Epithelial cell of proximal tubule (primary cell): ENCODE measurements at regions not wholly inside any gene's neighbourhood (a gene's known extent, or its start where the extent isn't known, plus 50 kb on each side); places are given as distances from the start of the nearest gene placed in this dataset.

Experiments used
- DNase-seq: peaks from one replicate; pipeline ENCODE4 v3.0.0-alpha.2; 2011; ENCODE audit warnings: low read depth
- H3K4me3 ChIP-seq: 2 replicates; pipeline ENCODE4 v1.5.1; 2011; ENCODE audit warnings: low read depth, mild to moderate bottlenecking, low read length
- TF ChIP-seq, protein P1 (sequence below): conservative IDR thresholded peaks from 2 replicates; pipeline ENCODE4 v1.5.1; 2012; ENCODE audit warnings: low read depth, mild to moderate bottlenecking, low read length

DNA sequence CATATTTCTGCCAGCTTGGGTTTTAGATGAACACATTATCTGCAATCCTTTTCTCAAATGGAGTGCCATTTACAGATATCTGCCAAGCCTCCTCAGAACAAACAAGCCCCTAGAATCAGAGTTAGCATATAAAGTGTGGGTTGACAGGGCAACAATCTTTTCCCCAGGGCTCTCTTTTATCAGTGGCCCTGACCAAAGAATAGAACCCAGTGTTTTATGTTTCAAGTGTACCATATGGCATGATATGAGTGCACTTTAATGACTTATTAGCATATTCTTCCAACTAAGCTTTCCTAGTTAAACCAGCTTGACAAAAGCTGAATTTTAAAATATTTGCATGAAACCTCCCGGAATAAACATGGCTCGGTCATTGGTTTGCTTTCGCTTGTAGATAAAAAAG is 57.3 kb downstream of the EVX1 start:
- TF ChIP-seq, protein P1, sequence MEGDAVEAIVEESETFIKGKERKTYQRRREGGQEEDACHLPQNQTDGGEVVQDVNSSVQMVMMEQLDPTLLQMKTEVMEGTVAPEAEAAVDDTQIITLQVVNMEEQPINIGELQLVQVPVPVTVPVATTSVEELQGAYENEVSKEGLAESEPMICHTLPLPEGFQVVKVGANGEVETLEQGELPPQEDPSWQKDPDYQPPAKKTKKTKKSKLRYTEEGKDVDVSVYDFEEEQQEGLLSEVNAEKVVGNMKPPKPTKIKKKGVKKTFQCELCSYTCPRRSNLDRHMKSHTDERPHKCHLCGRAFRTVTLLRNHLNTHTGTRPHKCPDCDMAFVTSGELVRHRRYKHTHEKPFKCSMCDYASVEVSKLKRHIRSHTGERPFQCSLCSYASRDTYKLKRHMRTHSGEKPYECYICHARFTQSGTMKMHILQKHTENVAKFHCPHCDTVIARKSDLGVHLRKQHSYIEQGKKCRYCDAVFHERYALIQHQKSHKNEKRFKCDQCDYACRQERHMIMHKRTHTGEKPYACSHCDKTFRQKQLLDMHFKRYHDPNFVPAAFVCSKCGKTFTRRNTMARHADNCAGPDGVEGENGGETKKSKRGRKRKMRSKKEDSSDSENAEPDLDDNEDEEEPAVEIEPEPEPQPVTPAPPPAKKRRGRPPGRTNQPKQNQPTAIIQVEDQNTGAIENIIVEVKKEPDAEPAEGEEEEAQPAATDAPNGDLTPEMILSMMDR: no peak
- H3K4me3 ChIP-seq: no peak overlapping the region
- no peak for DNase-seq

- H3K4me3 ChIP-seq: no peak overlapping the region
- DNase-seq: no peak
- TF ChIP-seq, protein P1: no peak
Observed at GRCh38 chr7:27300421-27300820, 57.8 kb downstream of the EVX1 start.

GRCh38 chr7:27302590-27302989 is 60.0 kb downstream of the EVX1 start:
- DNase-seq: no peak
- TF ChIP-seq, protein P1: no peak
- H3K4me3 ChIP-seq: no peak overlapping the region

DNA sequence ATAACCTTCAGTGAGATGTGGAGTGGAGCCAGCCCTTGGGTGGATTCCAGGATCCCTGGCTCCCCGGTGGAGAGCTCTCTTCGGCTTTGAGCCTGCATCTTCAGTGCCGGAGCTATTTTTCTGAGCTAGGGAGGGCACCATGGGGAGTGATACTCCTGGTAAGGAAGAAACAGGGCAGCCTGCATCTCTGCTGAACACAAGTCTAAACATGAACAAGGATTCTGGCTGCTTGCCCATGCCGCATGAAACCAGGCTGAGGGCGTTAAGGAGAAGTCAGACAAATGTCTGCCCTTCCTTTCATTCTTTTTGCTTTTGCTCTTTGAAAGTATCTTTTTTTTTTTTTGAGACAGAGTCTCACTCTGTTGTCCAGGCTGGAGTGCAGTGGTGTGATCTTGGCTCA is 60.4 kb downstream of the EVX1 start:
- no peak for DNase-seq
- TF ChIP-seq, protein P1: no peak
- H3K4me3 ChIP-seq: no peak overlapping the region

GRCh38 chr7:27305854-27306253 is 63.3 kb downstream of the EVX1 start:
- H3K4me3 ChIP-seq: no peak overlapping the region
- no peak for DNase-seq
- TF ChIP-seq, protein P1: no peak

DNA sequence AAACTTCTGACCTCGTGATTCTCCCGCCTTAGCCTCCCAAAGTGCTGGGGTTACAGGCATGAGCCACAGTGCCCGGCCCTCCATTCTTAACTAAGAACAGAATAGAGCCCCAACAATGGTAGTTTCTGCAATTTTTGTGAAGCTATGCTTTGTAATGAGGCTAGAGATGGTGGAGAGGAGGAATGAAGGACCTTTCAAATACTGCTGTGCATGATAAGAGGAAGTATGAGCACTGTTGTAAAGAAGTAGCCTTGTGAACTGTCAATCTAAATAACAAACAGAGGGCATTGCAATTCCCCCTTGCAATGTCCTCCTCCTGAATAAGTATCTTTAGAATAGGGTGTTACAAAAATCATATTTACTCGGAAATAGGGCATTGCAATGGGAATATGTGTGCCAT is 70.2 kb downstream of the EVX1 start:
- DNase-seq: no peak
- TF ChIP-seq, protein P1: no peak
- no peak overlapping the region for H3K4me3 ChIP-seq

GRCh38 chr7:27314111-27314510 is 71.5 kb downstream of the EVX1 start:
- no peak overlapping the region for H3K4me3 ChIP-seq
- TF ChIP-seq, protein P1: no peak
- no peak for DNase-seq
